Parathyroid adenoma (tissue), 2 donors: ENCODE measurements at regions not wholly inside any gene's neighbourhood (a gene's known extent, or its start where the extent isn't known, plus 50 kb on each side); places are given as distances from the start of the nearest gene placed in this dataset.

Source experiments
- H2AFZ ChIP-seq: fragments of 300-600 bp; sonication (generic); one replicate; pipeline ENCODE4 v1.7.0; 2017; ENCODE audit warnings: antibody characterized with exemption, mild to moderate bottlenecking
- H3K27ac ChIP-seq: fragments of 300-600 bp; sonication (generic); one replicate; pipeline ENCODE4 v1.7.0; 2017
- H3K27me3 ChIP-seq: fragments of 300-600 bp; sonication (generic); one replicate; pipeline ENCODE4 v1.7.0; 2017; ENCODE audit warnings: low read length; ENCODE audit not compliant: control insufficient read depth, insufficient read depth
- H3K36me3 ChIP-seq: fragments of 300-600 bp; sonication (generic); one replicate; pipeline ENCODE4 v1.7.0; 2017; ENCODE audit warnings: low read length; ENCODE audit not compliant: control insufficient read depth, insufficient read depth
- H3K4me1 ChIP-seq: fragments of 300-600 bp; sonication (generic); one replicate; pipeline ENCODE4 v1.7.0; 2017; ENCODE audit warnings: control low read depth
- H3K4me2 ChIP-seq: fragments of 300-600 bp; sonication (generic); one replicate; pipeline ENCODE4 v1.7.0; 2017; ENCODE audit warnings: low read length
- H3K4me3 ChIP-seq: fragments of 300-600 bp; sonication (generic); one replicate; pipeline ENCODE4 v1.7.0; 2017; ENCODE audit warnings: low read depth, low read length
- H3K79me2 ChIP-seq: fragments of 300-600 bp; sonication (generic); one replicate; pipeline ENCODE4 v1.7.0; 2017; ENCODE audit warnings: control low read depth
- H3K9ac ChIP-seq: fragments of 300-600 bp; sonication (generic); one replicate; pipeline ENCODE4 v1.7.0; 2017; ENCODE audit warnings: mild to moderate bottlenecking
- H3K9me3 ChIP-seq: fragments of 300-600 bp; sonication (generic); one replicate; pipeline ENCODE4 v1.7.0; 2017; ENCODE audit warnings: low read length; ENCODE audit not compliant: control insufficient read depth
- TF ChIP-seq, protein P1 (sequence below): fragments of 300-600 bp; sonication (generic); IDR thresholded peaks from one replicate; pipeline ENCODE4 v1.7.0; 2017; ENCODE audit warnings: antibody characterized with exemption, mild to moderate bottlenecking
- donor health status: primary hyperparathyroidism.

DNA sequence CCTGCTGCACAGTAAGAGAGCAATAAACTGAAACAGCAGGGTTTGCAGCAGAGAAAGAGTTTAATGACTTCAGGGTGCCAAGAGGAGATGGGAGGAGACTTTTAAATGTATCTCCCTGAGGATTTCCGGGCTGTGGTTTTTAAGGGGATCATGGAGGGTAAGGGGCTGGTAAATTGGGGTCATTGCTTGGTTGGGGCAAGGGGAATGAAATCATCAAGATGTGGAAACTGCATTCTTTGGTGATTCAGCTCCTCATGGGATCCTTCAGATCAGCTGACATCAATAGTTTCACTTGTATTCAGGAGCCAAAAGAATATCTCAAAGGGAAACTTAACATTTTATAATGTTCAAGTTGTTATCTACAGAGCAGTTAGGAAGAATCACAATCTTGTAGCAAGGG lies 174.3 kb upstream of the ANXA10 start:
- Histone ChIP-seq H3K36me3 (no peaks in the 10 kb centered on the region), H3K4me2 (no peak overlapping the region), H3K9ac (no peak overlapping the region), H3K9me3 (no peaks in the 10 kb centered on the region), H3K4me1 (no peaks in the 10 kb centered on the region), H3K4me3 (no peak overlapping the region), H3K79me2 (no peaks in the 10 kb centered on the region), H2AFZ (no peak overlapping the region), H3K27me3 (no peaks in the 10 kb centered on the region), H3K27ac (no peak overlapping the region)
- TF ChIP-seq, protein P1, sequence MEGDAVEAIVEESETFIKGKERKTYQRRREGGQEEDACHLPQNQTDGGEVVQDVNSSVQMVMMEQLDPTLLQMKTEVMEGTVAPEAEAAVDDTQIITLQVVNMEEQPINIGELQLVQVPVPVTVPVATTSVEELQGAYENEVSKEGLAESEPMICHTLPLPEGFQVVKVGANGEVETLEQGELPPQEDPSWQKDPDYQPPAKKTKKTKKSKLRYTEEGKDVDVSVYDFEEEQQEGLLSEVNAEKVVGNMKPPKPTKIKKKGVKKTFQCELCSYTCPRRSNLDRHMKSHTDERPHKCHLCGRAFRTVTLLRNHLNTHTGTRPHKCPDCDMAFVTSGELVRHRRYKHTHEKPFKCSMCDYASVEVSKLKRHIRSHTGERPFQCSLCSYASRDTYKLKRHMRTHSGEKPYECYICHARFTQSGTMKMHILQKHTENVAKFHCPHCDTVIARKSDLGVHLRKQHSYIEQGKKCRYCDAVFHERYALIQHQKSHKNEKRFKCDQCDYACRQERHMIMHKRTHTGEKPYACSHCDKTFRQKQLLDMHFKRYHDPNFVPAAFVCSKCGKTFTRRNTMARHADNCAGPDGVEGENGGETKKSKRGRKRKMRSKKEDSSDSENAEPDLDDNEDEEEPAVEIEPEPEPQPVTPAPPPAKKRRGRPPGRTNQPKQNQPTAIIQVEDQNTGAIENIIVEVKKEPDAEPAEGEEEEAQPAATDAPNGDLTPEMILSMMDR: no peak

- H3K9ac ChIP-seq: no peak overlapping the region
- H3K4me3 ChIP-seq: no peak overlapping the region
These were observed 162.2 kb upstream of the ANXA10 start for GRCh38 chr4:167930166-167930565.

DNA sequence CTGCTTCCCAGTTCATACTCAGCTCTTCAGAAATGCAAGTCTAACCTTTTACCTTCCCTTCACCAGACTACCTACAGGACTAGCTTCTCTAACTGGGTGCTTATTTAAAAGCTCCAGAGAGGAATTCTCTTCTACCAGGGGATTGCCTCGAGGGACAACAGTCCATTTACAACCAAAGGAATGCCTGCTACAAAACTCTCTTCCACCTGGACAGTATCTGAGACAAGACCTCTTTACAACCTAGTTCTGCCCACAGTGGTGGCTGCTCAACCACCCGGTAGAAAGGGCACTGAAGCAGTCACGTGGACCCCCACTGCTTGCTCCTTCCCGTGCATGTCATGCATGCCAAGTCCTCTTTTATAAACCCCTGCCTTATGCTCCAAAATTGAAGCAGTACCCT lies 158.1 kb upstream of the ANXA10 start:
- H3K27ac ChIP-seq: no peak overlapping the region
- H3K79me2 ChIP-seq: no peaks in the 10 kb centered on the region
- H3K9me3 ChIP-seq: no peaks in the 10 kb centered on the region
- no peaks in the 10 kb centered on the region for H3K27me3 ChIP-seq
- no peaks in the 10 kb centered on the region for H3K36me3 ChIP-seq
- H3K4me1 ChIP-seq: no peaks in the 10 kb centered on the region
- no peak overlapping the region for H3K9ac ChIP-seq
- no peak overlapping the region for H3K4me3 ChIP-seq
- TF ChIP-seq, protein P1: no peak
- no peak overlapping the region for H3K4me2 ChIP-seq
- no peak overlapping the region for H2AFZ ChIP-seq

More at GRCh38 chr4:167930166-167930565, 162.2 kb upstream of the ANXA10 start:
- Histone ChIP-seq H3K4me1 (no peaks in the 10 kb centered on the region), H3K36me3 (no peaks in the 10 kb centered on the region), H3K27me3 (no peaks in the 10 kb centered on the region), H3K4me2 (no peak overlapping the region), H3K27ac (no peak overlapping the region), H3K9me3 (no peaks in the 10 kb centered on the region), H3K79me2 (no peaks in the 10 kb centered on the region), H2AFZ (no peak overlapping the region)
- TF ChIP-seq, protein P1: no peak

GRCh38 chr4:167939863-167940616 lies 152.3 kb upstream of the ANXA10 start:
- TF ChIP-seq, protein P1: no peak
- H3K4me2 ChIP-seq: no peak overlapping the region
- no peaks in the 10 kb centered on the region for H3K36me3 ChIP-seq
- H3K9ac ChIP-seq: no peak overlapping the region
- no peaks in the 10 kb centered on the region for H3K79me2 ChIP-seq
- H2AFZ ChIP-seq: no peak overlapping the region
- H3K4me1 ChIP-seq: no peaks in the 10 kb centered on the region
- no peak overlapping the region for H3K27ac ChIP-seq
- H3K27me3 ChIP-seq: no peaks in the 10 kb centered on the region
- no peaks in the 10 kb centered on the region for H3K9me3 ChIP-seq
- no peak overlapping the region for H3K4me3 ChIP-seq
